ENCODE measurements at regions not wholly inside any gene's neighbourhood (a gene's known extent, or its start where the extent isn't known, plus 50 kb on each side); places are given as distances from the start of the nearest gene placed in this dataset.

GRCh38 chr21:27110956-27111355, 144.1 kb upstream of the ADAMTS5 start:
- Histone ChIP-seq H3K36me3 (no peaks in the 10 kb centered on the region), H3K27ac (no peak overlapping the region), H3K4me3 (no peak overlapping the region), H3K9me3 (no peaks in the 10 kb centered on the region), H3K4me1 (no peaks in the 10 kb centered on the region), H3K27me3 (no peaks in the 10 kb centered on the region)
- TF ChIP-seq, protein P1, sequence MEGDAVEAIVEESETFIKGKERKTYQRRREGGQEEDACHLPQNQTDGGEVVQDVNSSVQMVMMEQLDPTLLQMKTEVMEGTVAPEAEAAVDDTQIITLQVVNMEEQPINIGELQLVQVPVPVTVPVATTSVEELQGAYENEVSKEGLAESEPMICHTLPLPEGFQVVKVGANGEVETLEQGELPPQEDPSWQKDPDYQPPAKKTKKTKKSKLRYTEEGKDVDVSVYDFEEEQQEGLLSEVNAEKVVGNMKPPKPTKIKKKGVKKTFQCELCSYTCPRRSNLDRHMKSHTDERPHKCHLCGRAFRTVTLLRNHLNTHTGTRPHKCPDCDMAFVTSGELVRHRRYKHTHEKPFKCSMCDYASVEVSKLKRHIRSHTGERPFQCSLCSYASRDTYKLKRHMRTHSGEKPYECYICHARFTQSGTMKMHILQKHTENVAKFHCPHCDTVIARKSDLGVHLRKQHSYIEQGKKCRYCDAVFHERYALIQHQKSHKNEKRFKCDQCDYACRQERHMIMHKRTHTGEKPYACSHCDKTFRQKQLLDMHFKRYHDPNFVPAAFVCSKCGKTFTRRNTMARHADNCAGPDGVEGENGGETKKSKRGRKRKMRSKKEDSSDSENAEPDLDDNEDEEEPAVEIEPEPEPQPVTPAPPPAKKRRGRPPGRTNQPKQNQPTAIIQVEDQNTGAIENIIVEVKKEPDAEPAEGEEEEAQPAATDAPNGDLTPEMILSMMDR (IDR thresholded peaks at IDR 0.05): no peak
- DNase-seq (ENCODE audit: low spot score): no peak

DNA sequence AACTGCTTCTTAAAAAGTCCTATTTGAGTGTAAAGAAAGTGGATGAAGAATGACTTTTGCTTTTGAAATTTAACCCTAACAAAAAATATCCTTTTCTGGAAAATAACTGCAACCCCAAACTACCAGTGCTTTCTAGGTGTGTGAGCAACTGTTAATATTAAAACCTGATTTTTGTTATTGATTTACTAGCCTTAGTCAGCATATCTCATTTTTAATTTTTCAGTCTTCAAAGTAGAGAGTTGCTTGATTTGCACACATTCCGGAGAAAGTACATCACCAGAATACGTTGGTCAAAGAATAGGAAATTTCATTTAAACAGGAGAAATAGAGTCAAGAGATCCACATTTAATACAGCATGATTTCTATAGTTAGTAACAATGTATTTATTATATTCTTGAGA, 141.8 kb upstream of the ADAMTS5 start:
- TF ChIP-seq, protein P1 (IDR thresholded peaks at IDR 0.05): no peak
- Histone ChIP-seq H3K36me3 (no peaks in the 10 kb centered on the region), H3K9me3 (no peaks in the 10 kb centered on the region), H3K27ac (no peak overlapping the region), H3K4me1 (peaks cover 0 to 4% of the 10 kb centered on the region in 2 donors), H3K27me3 (no peaks in the 10 kb centered on the region), H3K4me3 (no peak overlapping the region)
- no peak for DNase-seq (ENCODE audit: low spot score)

- Histone ChIP-seq H3K9me3 (no peaks in the 10 kb centered on the region), H3K4me1 (peaks cover 0 to 4% of the 10 kb centered on the region in 2 donors), H3K27ac (no peak overlapping the region), H3K4me3 (no peak overlapping the region), H3K27me3 (no peaks in the 10 kb centered on the region), H3K36me3 (no peaks in the 10 kb centered on the region)
- DNase-seq (ENCODE audit: low spot score): no peak
- TF ChIP-seq, protein P1 (IDR thresholded peaks at IDR 0.05): no peak
Observed at GRCh38 chr21:27108228-27108627, 141.3 kb upstream of the ADAMTS5 start.

GRCh38 chr21:27104846-27105431, 138.1 kb upstream of the ADAMTS5 start:
- DNase-seq (ENCODE audit: low spot score): no peak
- Histone ChIP-seq H3K9me3 (no peaks in the 10 kb centered on the region), H3K27me3 (no peaks in the 10 kb centered on the region), H3K4me1 (peaks cover 0 to 4% of the 10 kb centered on the region in 2 donors), H3K4me3 (no peak overlapping the region), H3K27ac (no peak overlapping the region), H3K36me3 (no peaks in the 10 kb centered on the region)
- TF ChIP-seq, protein P1 (IDR thresholded peaks at IDR 0.05): no peak

GRCh38 chr21:27103768-27104167, 136.9 kb upstream of the ADAMTS5 start:
- Histone ChIP-seq H3K27me3 (no peaks in the 10 kb centered on the region), H3K4me1 (peaks cover 0 to 4% of the 10 kb centered on the region in 2 donors), H3K27ac (no peak overlapping the region), H3K9me3 (peaks cover 0 to 11% of the 10 kb centered on the region in 2 donors), H3K4me3 (no peak overlapping the region), H3K36me3 (no peaks in the 10 kb centered on the region)
- no peak for DNase-seq (ENCODE audit: low spot score)
- TF ChIP-seq, protein P1 (IDR thresholded peaks at IDR 0.05): no peak

- no peaks in the 10 kb centered on the region for H3K27me3 ChIP-seq
- no peak for DNase-seq (ENCODE audit: low spot score)
- H3K27ac ChIP-seq: no peak overlapping the region
- TF ChIP-seq, protein P1 (IDR thresholded peaks at IDR 0.05): no peak
- no peak overlapping the region for H3K4me3 ChIP-seq
- H3K9me3 ChIP-seq: peaks cover 0 to 11% of the 10 kb centered on the region in 2 donors
- peaks cover 0 to 4% of the 10 kb centered on the region in 2 donors for H3K4me1 ChIP-seq
- H3K36me3 ChIP-seq: no peaks in the 10 kb centered on the region
Observed at GRCh38 chr21:27101523-27101922, 134.6 kb upstream of the ADAMTS5 start.
